AG10803 (cell line): ENCODE measurements at regions not wholly inside any gene's neighbourhood (a gene's known extent, or its start where the extent isn't known, plus 50 kb on each side); places are given as distances from the start of the nearest gene placed in this dataset.

Experiments used
- DNase-seq: peaks from one replicate; pipeline ENCODE4 v3.0.0; 2010; ENCODE audit warnings: low read depth
- H3K4me3 ChIP-seq: 2 replicates; pipeline ENCODE4 v1.5.1; 2011; ENCODE audit warnings: mild to moderate bottlenecking, low read length, control low read depth
- CTCF ChIP-seq: conservative IDR thresholded peaks from 2 replicates; pipeline ENCODE4 v1.5.1; 2011; ENCODE audit warnings: mild to moderate bottlenecking, low read length, control low read depth, inconsistent platforms

DNA sequence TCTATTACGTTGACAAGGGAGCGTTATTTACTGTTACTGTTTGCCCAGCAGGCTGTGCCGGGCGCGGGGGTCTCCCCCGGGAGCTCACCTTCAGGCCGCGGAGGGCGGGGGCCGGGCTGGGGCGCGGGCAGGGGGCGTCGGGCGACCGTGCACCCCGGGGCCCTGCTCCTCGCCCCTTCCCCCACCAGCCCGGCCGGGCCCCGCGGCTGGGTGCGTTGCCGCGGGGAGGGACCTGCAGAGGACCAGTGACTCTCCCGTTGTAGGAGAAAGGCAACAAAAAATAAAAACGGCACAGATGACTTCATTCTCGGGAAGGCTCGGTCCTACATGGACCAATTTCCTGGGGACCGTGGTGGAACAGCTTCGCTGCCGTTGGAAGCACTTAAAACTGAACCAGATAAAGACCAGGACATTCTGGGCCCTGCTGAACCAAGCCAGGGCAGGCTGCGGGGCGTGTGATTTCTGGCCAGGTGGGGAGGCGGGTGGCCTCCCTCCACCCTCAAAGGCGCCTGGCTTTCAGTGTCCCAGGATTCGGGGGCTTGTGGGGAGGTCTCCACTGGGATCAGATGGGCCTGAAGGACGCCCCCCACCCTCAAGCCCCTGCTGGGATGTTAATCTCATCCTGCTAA, 57.4 kb downstream of the IGLL1 start:
- peak overlapping the region; percentile 26; the same call in 1 of the 2 replicates for H3K4me3 ChIP-seq
- TF ChIP-seq CTCF: no peak
- DNase-seq: no peak

- peak overlapping the region; percentile 63 for H3K4me3 ChIP-seq
- no peak for TF ChIP-seq CTCF
- peak; percentile 74 for DNase-seq
Observed at GRCh38 chr22:23521441-23522113, 58.5 kb downstream of the IGLL1 start.

DNA sequence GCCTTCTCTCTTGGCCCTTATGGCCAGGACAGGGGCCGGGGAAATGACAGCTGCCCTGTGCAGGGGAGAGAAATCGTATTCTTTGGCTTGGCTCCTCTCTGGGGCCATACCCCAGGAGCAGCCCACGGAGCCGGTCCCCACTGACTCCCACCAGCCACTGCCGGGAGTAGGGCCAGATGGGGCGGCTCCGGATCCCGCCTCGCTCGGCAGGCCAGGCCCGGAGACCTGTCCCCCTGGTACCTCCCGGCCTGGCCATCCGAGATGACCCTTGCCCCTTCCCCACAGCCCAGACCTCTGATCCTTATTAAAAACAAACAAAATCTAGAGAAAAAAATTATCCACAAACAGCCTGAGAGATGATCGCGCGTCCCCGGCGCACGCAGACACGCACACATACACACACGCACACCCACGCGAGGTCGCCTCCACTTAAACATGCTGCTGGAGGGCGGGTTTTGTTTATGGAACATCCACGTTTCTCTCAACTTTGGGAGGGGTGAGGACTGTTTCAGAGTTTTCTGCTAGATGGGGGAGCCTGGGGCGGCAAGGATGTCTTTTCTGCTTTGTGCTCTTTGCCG, 59.1 kb downstream of the IGLL1 start:
- H3K4me3 ChIP-seq: peak overlapping the region; percentile 63
- peak; percentile 15 for DNase-seq
- no peak for TF ChIP-seq CTCF

- no peak for DNase-seq
- H3K4me3 ChIP-seq: no peak overlapping the region
- TF ChIP-seq CTCF: no peak
Observed at GRCh38 chr22:23519442-23520157, 60.5 kb downstream of the IGLL1 start.

GRCh38 chr22:23518376-23519187, 61.5 kb downstream of the IGLL1 start:
- DNase-seq: no peak
- TF ChIP-seq CTCF: no peak
- H3K4me3 ChIP-seq: no peak overlapping the region

DNA sequence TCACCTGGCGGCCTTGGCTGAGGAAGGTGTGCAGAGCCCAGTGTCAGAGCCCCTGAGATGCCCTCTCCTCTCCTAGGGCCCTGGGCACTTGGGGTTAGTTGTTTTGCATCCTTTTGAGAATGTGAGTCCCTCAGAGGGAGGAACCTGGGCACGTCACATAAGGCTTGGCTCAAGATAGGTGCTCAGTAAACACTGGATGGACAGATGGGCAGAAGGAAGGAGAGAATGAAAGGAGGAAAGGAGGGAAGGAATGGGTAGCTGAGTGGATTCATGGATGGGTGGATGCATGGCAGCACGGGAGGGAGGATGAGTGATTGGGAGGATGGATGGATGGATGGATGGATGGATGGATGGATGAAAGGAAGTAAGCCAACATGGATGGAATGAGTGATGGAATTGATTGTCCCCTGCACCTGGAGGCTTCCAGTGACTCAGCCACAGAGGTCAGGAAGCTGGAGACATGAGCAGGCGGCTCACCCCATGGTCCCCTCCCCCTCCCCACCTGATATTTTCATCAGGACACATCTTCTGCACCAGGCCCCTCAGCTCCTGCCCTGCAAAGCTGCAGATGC, 62.2 kb downstream of the IGLL1 start:
- DNase-seq: no peak
- no peak for TF ChIP-seq CTCF
- H3K4me3 ChIP-seq: no peak overlapping the region
